ENCODE measurements at regions not wholly inside any gene's neighbourhood (a gene's known extent, or its start where the extent isn't known, plus 50 kb on each side); places are given as distances from the start of the nearest gene placed in this dataset.

GRCh38 chr9:99505936-99506335 is 283.9 kb downstream of the SEC61B start:
- no peak for DNase-seq (ENCODE audit: low spot score)
- intact Hi-C loops (cut with DNase I), result no loop called here

GRCh38 chr9:99506747-99507348 is 284.8 kb downstream of the SEC61B start:
- intact Hi-C loops (cut with DNase I), result no loop called here
- DNase-seq (ENCODE audit: low spot score), result no peak

- intact Hi-C loops (cut with DNase I), result no loop called here
- DNase-seq (ENCODE audit: low spot score), result no peak
These were observed 287.1 kb downstream of the SEC61B start for GRCh38 chr9:99509065-99509745.

- DNase-seq (ENCODE audit: low spot score), result no peak
- intact Hi-C loops (cut with DNase I), result no loop called here
These were observed 287.9 kb downstream of the SEC61B start for GRCh38 chr9:99509900-99510535.

- intact Hi-C loops (cut with DNase I), result no loop called here
- DNase-seq (ENCODE audit: low spot score), result no peak
These were observed 289.6 kb downstream of the SEC61B start for GRCh38 chr9:99511723-99512122.

- no peak for DNase-seq (ENCODE audit: low spot score)
- intact Hi-C loops (cut with DNase I), result no loop called here
These were observed 291.5 kb downstream of the SEC61B start for GRCh38 chr9:99513441-99514112.

GRCh38 chr9:99515093-99515492 is 293.0 kb downstream of the SEC61B start:
- no peak for DNase-seq (ENCODE audit: low spot score)
- intact Hi-C loops (cut with DNase I), result no loop called here

GRCh38 chr9:99515895-99516656 is 294.0 kb downstream of the SEC61B start:
- DNase-seq (ENCODE audit: low spot score), result no peak
- intact Hi-C loops (cut with DNase I), result no loop called here

GRCh38 chr9:99516657-99517049 is 294.6 kb downstream of the SEC61B start:
- no peak for DNase-seq (ENCODE audit: low spot score)
- intact Hi-C loops (cut with DNase I), result no loop called here

GRCh38 chr9:99523838-99524237 is 297.8 kb upstream of the NR4A3 start:
- intact Hi-C loops (cut with DNase I), result no loop called here
- DNase-seq (ENCODE audit: low spot score), result no peak

GRCh38 chr9:99531313-99531712 is 290.4 kb upstream of the NR4A3 start:
- intact Hi-C loops (cut with DNase I), result no loop called here
- DNase-seq (ENCODE audit: low spot score), result no peak

- intact Hi-C loops (cut with DNase I), result no loop called here
These were observed 288.3 kb upstream of the NR4A3 start for GRCh38 chr9:99533421-99533820.

GRCh38 chr9:99537996-99538395 is 283.7 kb upstream of the NR4A3 start:
- no peak for DNase-seq (ENCODE audit: low spot score)
- intact Hi-C loops (cut with DNase I), result no loop called here

More at GRCh38 chr9:99533421-99533820, 288.3 kb upstream of the NR4A3 start:
- no peak for DNase-seq (ENCODE audit: low spot score)

GRCh38 chr9:99544526-99544925 is 277.2 kb upstream of the NR4A3 start:
- DNase-seq (ENCODE audit: low spot score), result no peak
- intact Hi-C loops (cut with DNase I), result no loop called here

GRCh38 chr9:99549441-99549840 is 272.2 kb upstream of the NR4A3 start:
- intact Hi-C loops (cut with DNase I), result no loop called here
- DNase-seq (ENCODE audit: low spot score), result no peak

- intact Hi-C loops (cut with DNase I), result no loop called here
These were observed 265.9 kb upstream of the NR4A3 start for GRCh38 chr9:99555792-99556191.

GRCh38 chr9:99556998-99557397 is 264.7 kb upstream of the NR4A3 start:
- no peak for DNase-seq (ENCODE audit: low spot score)
- intact Hi-C loops (cut with DNase I), result no loop called here

More at GRCh38 chr9:99555792-99556191, 265.9 kb upstream of the NR4A3 start:
- DNase-seq (ENCODE audit: low spot score), result no peak

- intact Hi-C loops (cut with DNase I), result no loop called here
- no peak for DNase-seq (ENCODE audit: low spot score)
These were observed 263.9 kb upstream of the NR4A3 start for GRCh38 chr9:99557816-99558215.

- intact Hi-C loops (cut with DNase I), result loop anchor here (2.0 to 5.0 kb wide), 3 partner anchors 82 to 263 kb away; partner anchors contain the start of gene NR4A3
- DNase-seq (ENCODE audit: low spot score), result no peak
These were observed 261.9 kb upstream of the NR4A3 start for GRCh38 chr9:99559776-99560175.

GRCh38 chr9:99560561-99560960 is 261.1 kb upstream of the NR4A3 start:
- intact Hi-C loops (cut with DNase I), result loop anchor here (2.0 to 5.0 kb wide), 3 partner anchors 83 to 262 kb away; partner anchors contain the start of gene NR4A3
- DNase-seq (ENCODE audit: low spot score), result no peak

Data from cardiac septum (tissue), 1 donor.